HG03135 (cell line): ENCODE measurements at regions not wholly inside any gene's neighbourhood (a gene's known extent, or its start where the extent isn't known, plus 50 kb on each side); places are given as distances from the start of the nearest gene placed in this dataset.
"Not testable (repeated sequence)": the region's sequence is repeated elsewhere in the genome, so short reads cannot be mapped to it uniquely, and the experiment has no call there.

Source experiments
- ATAC-seq: cut with Tn5 transposase; IDR thresholded peaks from one replicate; pipeline ENCODE4 v1.9.1; 2021; ENCODE audit warnings: mild to moderate bottlenecking, moderate library complexity; ENCODE audit not compliant: unreplicated experiment

GRCh38 chr2:111355823-111356511 is 235.3 kb downstream of the BCL2L11 start:
- ATAC-seq: not testable (repeated sequence)

GRCh38 chr2:111356512-111357031 is 235.9 kb downstream of the BCL2L11 start:
- not testable (repeated sequence) for ATAC-seq

GRCh38 chr2:111365986-111366640 is 245.4 kb downstream of the BCL2L11 start:
- ATAC-seq: not testable (repeated sequence)

GRCh38 chr2:111366641-111367029 is 245.9 kb downstream of the BCL2L11 start:
- not testable (repeated sequence) for ATAC-seq

GRCh38 chr2:111367080-111367479 is 246.4 kb downstream of the BCL2L11 start:
- ATAC-seq: not testable (repeated sequence)

GRCh38 chr2:111367871-111368270 is 247.2 kb downstream of the BCL2L11 start:
- not testable (repeated sequence) for ATAC-seq

- ATAC-seq: not testable (repeated sequence)
Measured at GRCh38 chr2:111368288-111368687, 247.6 kb downstream of the BCL2L11 start.

- ATAC-seq: not testable (repeated sequence)
Measured at GRCh38 chr2:111373060-111373459, 252.3 kb downstream of the BCL2L11 start.

- ATAC-seq: not testable (repeated sequence)
Measured at GRCh38 chr2:111373989-111374388, 253.3 kb downstream of the BCL2L11 start.

- not testable (repeated sequence) for ATAC-seq
Measured at GRCh38 chr2:111374734-111375133, 254.0 kb downstream of the BCL2L11 start.

GRCh38 chr2:111375320-111375883 is 254.7 kb downstream of the BCL2L11 start:
- not testable (repeated sequence) for ATAC-seq

- ATAC-seq: not testable (repeated sequence)
Measured at GRCh38 chr2:111376272-111376970, 255.7 kb downstream of the BCL2L11 start.

- ATAC-seq: not testable (repeated sequence)
Measured at GRCh38 chr2:111376971-111377352, 256.2 kb downstream of the BCL2L11 start.

- not testable (repeated sequence) for ATAC-seq
Measured at GRCh38 chr2:111377386-111377959, 256.8 kb downstream of the BCL2L11 start.

GRCh38 chr2:111378348-111378747 is 257.6 kb downstream of the BCL2L11 start:
- not testable (repeated sequence) for ATAC-seq

- not testable (repeated sequence) for ATAC-seq
Measured at GRCh38 chr2:111380733-111381439, 260.2 kb downstream of the BCL2L11 start.

GRCh38 chr2:111381530-111382306 is 261.0 kb downstream of the BCL2L11 start:
- ATAC-seq: not testable (repeated sequence)

- not testable (repeated sequence) for ATAC-seq
Measured at GRCh38 chr2:111382507-111382906, 261.8 kb downstream of the BCL2L11 start.

- ATAC-seq: not testable (repeated sequence)
Measured at GRCh38 chr2:111383311-111383710, 262.6 kb downstream of the BCL2L11 start.
